Epithelial cell of proximal tubule (primary cell): ENCODE measurements at regions not wholly inside any gene's neighbourhood (a gene's known extent, or its start where the extent isn't known, plus 50 kb on each side); places are given as distances from the start of the nearest gene placed in this dataset.

Source experiments
- DNase-seq: peaks from one replicate; pipeline ENCODE4 v3.0.0-alpha.2; 2011; ENCODE audit warnings: low read depth
- H3K4me3 ChIP-seq: 2 replicates; pipeline ENCODE4 v1.5.1; 2011; ENCODE audit warnings: low read depth, mild to moderate bottlenecking, low read length
- TF ChIP-seq, protein P1 (sequence below): conservative IDR thresholded peaks from 2 replicates; pipeline ENCODE4 v1.5.1; 2012; ENCODE audit warnings: low read depth, mild to moderate bottlenecking, low read length

- no peak overlapping the region for H3K4me3 ChIP-seq
- TF ChIP-seq, protein P1, sequence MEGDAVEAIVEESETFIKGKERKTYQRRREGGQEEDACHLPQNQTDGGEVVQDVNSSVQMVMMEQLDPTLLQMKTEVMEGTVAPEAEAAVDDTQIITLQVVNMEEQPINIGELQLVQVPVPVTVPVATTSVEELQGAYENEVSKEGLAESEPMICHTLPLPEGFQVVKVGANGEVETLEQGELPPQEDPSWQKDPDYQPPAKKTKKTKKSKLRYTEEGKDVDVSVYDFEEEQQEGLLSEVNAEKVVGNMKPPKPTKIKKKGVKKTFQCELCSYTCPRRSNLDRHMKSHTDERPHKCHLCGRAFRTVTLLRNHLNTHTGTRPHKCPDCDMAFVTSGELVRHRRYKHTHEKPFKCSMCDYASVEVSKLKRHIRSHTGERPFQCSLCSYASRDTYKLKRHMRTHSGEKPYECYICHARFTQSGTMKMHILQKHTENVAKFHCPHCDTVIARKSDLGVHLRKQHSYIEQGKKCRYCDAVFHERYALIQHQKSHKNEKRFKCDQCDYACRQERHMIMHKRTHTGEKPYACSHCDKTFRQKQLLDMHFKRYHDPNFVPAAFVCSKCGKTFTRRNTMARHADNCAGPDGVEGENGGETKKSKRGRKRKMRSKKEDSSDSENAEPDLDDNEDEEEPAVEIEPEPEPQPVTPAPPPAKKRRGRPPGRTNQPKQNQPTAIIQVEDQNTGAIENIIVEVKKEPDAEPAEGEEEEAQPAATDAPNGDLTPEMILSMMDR: no peak
- DNase-seq: no peak
Measured at GRCh38 chr6:102488729-102489128, 1095.2 kb downstream of the GRIK2 start.

GRCh38 chr6:102485480-102485879, 1092.0 kb downstream of the GRIK2 start:
- DNase-seq: no peak
- H3K4me3 ChIP-seq: no peak overlapping the region
- TF ChIP-seq, protein P1: no peak

DNA sequence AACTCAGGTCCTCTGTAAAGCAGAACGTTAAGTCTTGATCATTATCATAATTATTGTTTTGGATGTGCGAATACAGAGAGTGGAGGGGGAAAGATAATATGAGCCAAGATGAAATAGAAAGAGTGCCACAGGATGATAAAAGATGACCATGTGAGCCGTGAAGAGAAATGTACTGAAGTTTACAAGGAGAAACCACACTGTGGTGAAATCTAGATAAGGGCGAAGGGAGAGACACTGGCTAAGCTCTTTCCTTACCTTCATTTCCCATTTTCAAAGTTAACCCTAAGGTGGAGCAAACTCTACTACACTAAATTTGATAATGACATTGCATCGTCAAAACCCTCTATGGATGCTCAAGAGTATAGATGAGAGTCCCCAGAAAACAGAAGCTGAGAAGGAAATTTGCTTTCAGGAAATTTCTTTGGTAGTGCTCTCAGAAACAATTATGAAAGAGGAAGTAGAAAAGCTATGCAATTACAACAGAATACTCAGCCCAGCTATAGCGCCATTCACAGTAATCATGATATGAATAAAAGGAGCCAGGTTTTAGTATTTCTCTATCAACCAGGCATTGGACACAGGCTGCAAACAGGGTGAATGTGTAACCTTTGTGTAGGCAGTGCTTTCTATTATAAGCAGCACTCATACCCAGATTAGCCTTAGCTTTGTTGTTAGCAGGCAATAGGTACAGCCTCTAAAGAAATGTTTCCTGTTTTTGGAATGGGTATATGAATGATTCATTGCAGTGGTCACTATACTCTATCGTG, 1080.7 kb downstream of the GRIK2 start:
- H3K4me3 ChIP-seq: no peak overlapping the region
- DNase-seq: no peak
- TF ChIP-seq, protein P1: no peak

- TF ChIP-seq, protein P1: no peak
- no peak overlapping the region for H3K4me3 ChIP-seq
- no peak for DNase-seq
Measured at GRCh38 chr6:102458990-102459389, 1065.5 kb downstream of the GRIK2 start.

GRCh38 chr6:102438171-102438570, 1044.7 kb downstream of the GRIK2 start:
- TF ChIP-seq, protein P1: no peak

GRCh38 chr6:102417368-102417998, 1024.0 kb downstream of the GRIK2 start:
- no peak for DNase-seq
- H3K4me3 ChIP-seq: no peak overlapping the region
- TF ChIP-seq, protein P1: no peak

More at GRCh38 chr6:102438171-102438570, 1044.7 kb downstream of the GRIK2 start:
- DNase-seq: no peak
- H3K4me3 ChIP-seq: no peak overlapping the region
